ENCODE measurements at regions not wholly inside any gene's neighbourhood (a gene's known extent, or its start where the extent isn't known, plus 50 kb on each side); places are given as distances from the start of the nearest gene placed in this dataset.

- TF ChIP-seq MAX (IDR thresholded peaks at IDR 0.05; ENCODE audit: low read depth, low read length) = no peak
- TF ChIP-seq CTCF (IDR thresholded peaks at IDR 0.05; ENCODE audit: low read depth, low read length) = no peak
Measured at GRCh38 chr14:86712176-86712575, 1182.2 kb downstream of the FLRT2 start.

Data from NB4 (cell line).